Ovary (tissue), 3 donors: ENCODE measurements at regions not wholly inside any gene's neighbourhood (a gene's known extent, or its start where the extent isn't known, plus 50 kb on each side); places are given as distances from the start of the nearest gene placed in this dataset.

Experiments used
- EP300 ChIP-seq: sonication (generic); formaldehyde crosslinking; IDR thresholded peaks from one replicate; pipeline ENCODE4 v1.6.1; 2017; ENCODE audit warnings: antibody characterized with exemption
- TF ChIP-seq, protein P1 (sequence below), 3 donors: fragments of 450-650 bp in 2 of 3; fragments of 200-600 bp in 1 of 3; IDR thresholded peaks; one replicate each; pipeline versions ENCODE4 v1.5.1 to v1.8.0; 2016 to 2022; ENCODE audit warnings: antibody characterized with exemption in 3 of 3, mild to moderate bottlenecking in 1 of 3
- donor health status: DM: no; HTN: no; CAD: no.

DNA sequence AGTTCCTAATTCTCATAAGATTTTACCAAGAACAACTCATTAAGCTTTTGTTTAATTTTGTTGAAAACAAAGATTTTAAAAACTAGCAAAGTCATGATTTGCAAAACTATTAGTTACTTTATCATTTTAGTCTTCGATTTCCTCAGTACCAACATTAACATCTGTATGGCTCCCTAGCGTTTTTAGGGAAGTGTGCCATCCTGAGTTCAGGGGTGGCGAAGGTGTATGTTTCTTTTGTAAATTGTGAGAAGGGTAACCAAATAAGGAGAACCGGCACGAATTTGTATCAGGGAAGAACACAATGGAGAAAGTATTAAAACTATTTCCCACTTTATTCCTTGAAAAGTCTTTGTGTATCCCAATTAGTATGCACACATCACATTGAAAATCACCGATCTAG lies 419.9 kb downstream of the DSC3 start:
- TF ChIP-seq, protein P1, sequence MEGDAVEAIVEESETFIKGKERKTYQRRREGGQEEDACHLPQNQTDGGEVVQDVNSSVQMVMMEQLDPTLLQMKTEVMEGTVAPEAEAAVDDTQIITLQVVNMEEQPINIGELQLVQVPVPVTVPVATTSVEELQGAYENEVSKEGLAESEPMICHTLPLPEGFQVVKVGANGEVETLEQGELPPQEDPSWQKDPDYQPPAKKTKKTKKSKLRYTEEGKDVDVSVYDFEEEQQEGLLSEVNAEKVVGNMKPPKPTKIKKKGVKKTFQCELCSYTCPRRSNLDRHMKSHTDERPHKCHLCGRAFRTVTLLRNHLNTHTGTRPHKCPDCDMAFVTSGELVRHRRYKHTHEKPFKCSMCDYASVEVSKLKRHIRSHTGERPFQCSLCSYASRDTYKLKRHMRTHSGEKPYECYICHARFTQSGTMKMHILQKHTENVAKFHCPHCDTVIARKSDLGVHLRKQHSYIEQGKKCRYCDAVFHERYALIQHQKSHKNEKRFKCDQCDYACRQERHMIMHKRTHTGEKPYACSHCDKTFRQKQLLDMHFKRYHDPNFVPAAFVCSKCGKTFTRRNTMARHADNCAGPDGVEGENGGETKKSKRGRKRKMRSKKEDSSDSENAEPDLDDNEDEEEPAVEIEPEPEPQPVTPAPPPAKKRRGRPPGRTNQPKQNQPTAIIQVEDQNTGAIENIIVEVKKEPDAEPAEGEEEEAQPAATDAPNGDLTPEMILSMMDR (IDR thresholded peaks at IDR 0.05): no peak
- no peak for TF ChIP-seq EP300
